HCT116 (cell line): ENCODE measurements at regions not wholly inside any gene's neighbourhood (a gene's known extent, or its start where the extent isn't known, plus 50 kb on each side); places are given as distances from the start of the nearest gene placed in this dataset.

Experiments used
- POLR2A ChIP-seq: IDR thresholded peaks from 2 replicates; pipeline ENCODE4 v1.7.0; 2011; ENCODE audit warnings: borderline replicate concordance; ENCODE audit not compliant: insufficient read depth, insufficient read length; ENCODE audit errors: extremely low read depth
- SIN3A ChIP-seq: IDR thresholded peaks from 2 replicates; pipeline ENCODE4 v1.6.1; 2012; ENCODE audit warnings: low read depth
- SRF ChIP-seq: IDR thresholded peaks from 2 replicates; pipeline ENCODE4 v1.6.1; 2012; ENCODE audit warnings: low read depth
- TCF7L2 ChIP-seq: IDR thresholded peaks from 2 replicates; pipeline ENCODE4 v1.7.0; 2011; ENCODE audit warnings: borderline replicate concordance, inconsistent platforms; ENCODE audit not compliant: insufficient read depth, insufficient read length; ENCODE audit errors: extremely low read depth
- ZFX ChIP-seq: fragments of 450-650 bp; IDR thresholded peaks from 2 replicates; pipeline ENCODE4 v1.6.1; 2017
- TF ChIP-seq, protein P1 (sequence below), 3 experiments: fragments of 200-600 bp in 1 of 3; sonication (generic) in 1 of 3; IDR thresholded peaks in 2 of 3; conservative IDR thresholded peaks in 1 of 3; 2 replicates each; pipeline ENCODE4 v1.5.1; 2012 to 2017; ENCODE audit warnings: low read depth in 2 of 3, low read length in 2 of 3, antibody characterized with exemption in 1 of 3, borderline replicate concordance in 1 of 3, control low read depth in 1 of 3, mild to moderate bottlenecking in 1 of 3, mixed read lengths in 1 of 3, mixed run types in 1 of 3, moderate library complexity in 1 of 3; ENCODE audit not compliant: insufficient read depth in 1 of 3
- TF ChIP-seq, protein P2 (sequence below): IDR thresholded peaks from 2 replicates; pipeline ENCODE4 v1.6.1; 2012
- TF ChIP-seq, protein P3 (sequence below): IDR thresholded peaks from 2 replicates; pipeline ENCODE4 v1.6.1; 2012; ENCODE audit warnings: low read depth

DNA sequence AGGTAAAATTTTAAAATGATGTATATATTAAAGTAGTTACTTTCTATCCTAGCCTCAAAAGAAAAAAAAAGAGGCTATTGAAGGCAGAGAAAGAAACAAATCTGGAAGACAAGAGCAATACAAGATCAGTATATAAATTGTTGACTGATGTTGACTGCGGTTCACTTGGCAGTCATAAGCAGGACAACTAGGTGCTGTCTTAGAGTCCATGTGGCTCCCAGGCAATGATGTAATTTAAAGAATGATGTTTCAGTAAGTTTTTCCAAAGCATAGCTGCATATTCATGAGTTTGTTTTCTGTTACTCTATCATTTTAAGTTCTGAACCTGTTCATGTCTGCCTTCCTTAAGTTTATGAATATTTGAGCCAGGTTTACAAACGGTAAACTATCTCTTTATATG lies 630.2 kb downstream of the FAT4 start:
- TF ChIP-seq SRF: no peak
- TF ChIP-seq, protein P1, sequence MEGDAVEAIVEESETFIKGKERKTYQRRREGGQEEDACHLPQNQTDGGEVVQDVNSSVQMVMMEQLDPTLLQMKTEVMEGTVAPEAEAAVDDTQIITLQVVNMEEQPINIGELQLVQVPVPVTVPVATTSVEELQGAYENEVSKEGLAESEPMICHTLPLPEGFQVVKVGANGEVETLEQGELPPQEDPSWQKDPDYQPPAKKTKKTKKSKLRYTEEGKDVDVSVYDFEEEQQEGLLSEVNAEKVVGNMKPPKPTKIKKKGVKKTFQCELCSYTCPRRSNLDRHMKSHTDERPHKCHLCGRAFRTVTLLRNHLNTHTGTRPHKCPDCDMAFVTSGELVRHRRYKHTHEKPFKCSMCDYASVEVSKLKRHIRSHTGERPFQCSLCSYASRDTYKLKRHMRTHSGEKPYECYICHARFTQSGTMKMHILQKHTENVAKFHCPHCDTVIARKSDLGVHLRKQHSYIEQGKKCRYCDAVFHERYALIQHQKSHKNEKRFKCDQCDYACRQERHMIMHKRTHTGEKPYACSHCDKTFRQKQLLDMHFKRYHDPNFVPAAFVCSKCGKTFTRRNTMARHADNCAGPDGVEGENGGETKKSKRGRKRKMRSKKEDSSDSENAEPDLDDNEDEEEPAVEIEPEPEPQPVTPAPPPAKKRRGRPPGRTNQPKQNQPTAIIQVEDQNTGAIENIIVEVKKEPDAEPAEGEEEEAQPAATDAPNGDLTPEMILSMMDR (IDR thresholded peaks at IDR 0.05 in 2 of 3, conservative IDR thresholded peaks at IDR 0.05 in 1 of 3; ENCODE audit: borderline replicate concordance in 1 of 3, insufficient read depth in 1 of 3, low read depth in 2 of 3, low read length in 2 of 3): no peak
- TF ChIP-seq, protein P2, sequence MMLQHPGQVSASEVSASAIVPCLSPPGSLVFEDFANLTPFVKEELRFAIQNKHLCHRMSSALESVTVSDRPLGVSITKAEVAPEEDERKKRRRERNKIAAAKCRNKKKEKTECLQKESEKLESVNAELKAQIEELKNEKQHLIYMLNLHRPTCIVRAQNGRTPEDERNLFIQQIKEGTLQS: no peak
- TF ChIP-seq POLR2A: no peak
- no peak for TF ChIP-seq SIN3A
- TF ChIP-seq, protein P3, sequence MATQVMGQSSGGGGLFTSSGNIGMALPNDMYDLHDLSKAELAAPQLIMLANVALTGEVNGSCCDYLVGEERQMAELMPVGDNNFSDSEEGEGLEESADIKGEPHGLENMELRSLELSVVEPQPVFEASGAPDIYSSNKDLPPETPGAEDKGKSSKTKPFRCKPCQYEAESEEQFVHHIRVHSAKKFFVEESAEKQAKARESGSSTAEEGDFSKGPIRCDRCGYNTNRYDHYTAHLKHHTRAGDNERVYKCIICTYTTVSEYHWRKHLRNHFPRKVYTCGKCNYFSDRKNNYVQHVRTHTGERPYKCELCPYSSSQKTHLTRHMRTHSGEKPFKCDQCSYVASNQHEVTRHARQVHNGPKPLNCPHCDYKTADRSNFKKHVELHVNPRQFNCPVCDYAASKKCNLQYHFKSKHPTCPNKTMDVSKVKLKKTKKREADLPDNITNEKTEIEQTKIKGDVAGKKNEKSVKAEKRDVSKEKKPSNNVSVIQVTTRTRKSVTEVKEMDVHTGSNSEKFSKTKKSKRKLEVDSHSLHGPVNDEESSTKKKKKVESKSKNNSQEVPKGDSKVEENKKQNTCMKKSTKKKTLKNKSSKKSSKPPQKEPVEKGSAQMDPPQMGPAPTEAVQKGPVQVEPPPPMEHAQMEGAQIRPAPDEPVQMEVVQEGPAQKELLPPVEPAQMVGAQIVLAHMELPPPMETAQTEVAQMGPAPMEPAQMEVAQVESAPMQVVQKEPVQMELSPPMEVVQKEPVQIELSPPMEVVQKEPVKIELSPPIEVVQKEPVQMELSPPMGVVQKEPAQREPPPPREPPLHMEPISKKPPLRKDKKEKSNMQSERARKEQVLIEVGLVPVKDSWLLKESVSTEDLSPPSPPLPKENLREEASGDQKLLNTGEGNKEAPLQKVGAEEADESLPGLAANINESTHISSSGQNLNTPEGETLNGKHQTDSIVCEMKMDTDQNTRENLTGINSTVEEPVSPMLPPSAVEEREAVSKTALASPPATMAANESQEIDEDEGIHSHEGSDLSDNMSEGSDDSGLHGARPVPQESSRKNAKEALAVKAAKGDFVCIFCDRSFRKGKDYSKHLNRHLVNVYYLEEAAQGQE: no peak
- no peak for TF ChIP-seq ZFX
- TF ChIP-seq TCF7L2: no peak
